ENCODE measurements at regions not wholly inside any gene's neighbourhood (a gene's known extent, or its start where the extent isn't known, plus 50 kb on each side); places are given as distances from the start of the nearest gene placed in this dataset.
"Not testable (repeated sequence)": the region's sequence is repeated elsewhere in the genome, so short reads cannot be mapped to it uniquely, and the experiment has no call there.

DNA sequence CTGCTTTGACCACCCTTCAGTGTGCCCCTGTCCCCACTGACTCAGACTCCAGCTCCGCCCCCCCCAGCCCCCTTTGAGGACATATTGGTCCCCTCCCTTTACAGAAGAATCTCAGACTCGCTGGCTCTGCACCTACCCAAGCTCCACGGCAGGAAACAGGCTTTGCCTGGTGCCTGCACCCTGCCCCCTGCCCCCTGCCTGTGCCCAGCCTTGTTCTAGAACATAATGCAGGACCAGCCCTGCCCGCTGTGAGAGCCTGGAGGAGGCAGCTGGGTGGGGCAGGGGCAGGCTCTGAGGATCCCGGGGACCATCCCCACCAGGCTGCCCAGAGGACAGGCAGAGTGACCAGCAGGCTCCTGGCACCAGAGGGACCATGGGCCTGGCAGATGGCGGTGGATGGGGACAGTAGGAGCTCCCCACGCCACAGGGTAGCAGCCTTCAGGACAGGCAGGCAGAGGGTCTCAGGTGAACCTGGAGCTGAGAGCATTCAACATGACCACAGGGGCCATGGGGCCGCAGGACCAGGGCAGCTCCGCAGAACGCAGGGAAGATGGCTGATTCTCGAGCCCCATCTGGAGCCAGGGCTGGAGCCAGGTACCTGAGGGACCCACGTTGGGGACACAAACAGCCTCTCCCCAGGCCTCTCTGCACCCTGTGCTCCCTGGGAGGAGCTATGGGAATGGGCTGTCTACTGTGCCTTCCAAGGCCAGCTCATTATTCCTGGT lies 165.0 kb upstream of the FOXD4L5 start:
- DNase-seq, result not testable (repeated sequence)

DNA sequence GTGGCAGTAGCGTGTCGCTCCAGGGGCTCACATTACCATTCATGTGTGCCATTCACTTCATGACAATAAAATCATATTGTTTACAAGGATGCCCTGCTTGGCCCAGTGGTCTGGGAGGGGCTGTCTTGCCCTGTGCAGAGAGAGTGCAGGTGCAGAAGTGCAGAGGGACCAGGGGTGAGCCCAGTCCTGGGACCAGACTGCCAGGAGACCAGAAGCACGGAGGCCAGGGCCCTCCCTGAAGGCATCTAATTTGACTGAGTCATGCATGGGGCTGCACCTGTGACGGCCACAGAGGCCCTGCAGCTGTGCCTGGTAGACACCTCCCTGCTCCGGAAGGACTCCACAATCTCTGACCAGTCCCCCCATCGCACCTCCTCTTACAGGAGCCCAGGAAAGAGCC lies 164.4 kb upstream of the FOXD4L5 start:
- DNase-seq, result no peak

DNA sequence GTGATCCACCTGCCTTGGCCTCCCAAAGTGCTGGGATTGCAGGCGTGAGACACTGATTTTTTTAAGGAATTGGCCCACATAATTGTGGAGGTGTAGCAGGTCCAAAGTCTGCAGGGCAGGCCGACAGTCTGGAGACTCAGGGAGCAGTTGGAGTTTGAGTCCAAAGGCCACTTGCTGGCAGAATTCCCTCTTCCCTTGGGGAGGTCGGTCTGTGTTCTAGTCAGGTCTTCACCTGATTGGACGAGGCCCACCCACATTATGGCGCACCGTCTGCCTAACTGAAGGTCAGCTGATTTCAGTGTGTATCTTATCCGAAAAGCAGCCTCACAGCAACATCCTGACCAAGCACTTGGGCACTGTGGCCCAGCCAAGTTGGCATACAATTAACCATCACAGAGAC lies 162.1 kb upstream of the FOXD4L5 start:
- not testable (repeated sequence) for DNase-seq

DNA sequence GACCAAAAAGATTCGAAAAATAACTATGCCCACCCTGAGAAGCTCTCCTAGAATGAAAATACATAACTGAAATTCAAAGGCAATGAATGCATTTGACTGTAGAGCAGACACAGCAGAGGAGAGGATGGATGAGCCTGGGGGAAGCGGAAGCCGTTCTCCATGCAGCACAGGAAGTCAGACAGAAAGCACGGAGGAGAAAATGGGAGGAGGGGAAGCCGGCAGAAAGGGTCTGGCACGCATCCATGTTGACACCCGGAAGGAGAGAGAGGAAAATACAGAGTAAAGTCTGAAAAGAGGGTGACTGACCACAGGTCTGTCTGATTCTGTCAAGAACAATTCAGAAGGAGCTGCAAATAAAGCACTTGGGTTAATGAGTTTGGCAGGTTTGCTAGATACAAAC lies 161.0 kb upstream of the FOXD4L5 start:
- not testable (repeated sequence) for DNase-seq

DNA sequence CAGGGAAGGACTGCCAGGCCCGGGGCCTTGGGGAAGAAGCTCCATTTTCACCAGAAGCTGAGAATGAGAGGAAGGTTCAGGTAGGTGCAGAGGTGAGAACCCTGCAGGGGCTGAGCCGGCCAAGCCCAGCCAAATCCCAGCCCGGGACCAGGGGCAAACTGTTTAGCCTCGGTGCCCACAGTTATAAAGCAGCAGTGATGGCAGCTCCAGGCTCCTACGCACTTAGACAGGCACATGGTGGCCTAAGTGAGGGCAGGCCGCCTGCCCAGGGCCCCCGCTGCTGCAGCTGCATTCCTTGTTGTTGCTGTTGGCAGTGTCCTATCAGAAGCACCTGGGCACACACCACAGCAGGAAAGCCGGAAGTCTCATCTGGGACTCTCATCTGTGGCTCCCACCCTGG lies 159.9 kb upstream of the FOXD4L5 start:
- no peak for DNase-seq

- not testable (repeated sequence) for DNase-seq
These were observed 157.1 kb upstream of the FOXD4L5 start for GRCh38 chr9:65442116-65442515.

- not testable (repeated sequence) for DNase-seq
These were observed 156.4 kb upstream of the FOXD4L5 start for GRCh38 chr9:65441324-65441920.

- DNase-seq, result no peak
These were observed 152.7 kb upstream of the FOXD4L5 start for GRCh38 chr9:65437724-65438123.

DNA sequence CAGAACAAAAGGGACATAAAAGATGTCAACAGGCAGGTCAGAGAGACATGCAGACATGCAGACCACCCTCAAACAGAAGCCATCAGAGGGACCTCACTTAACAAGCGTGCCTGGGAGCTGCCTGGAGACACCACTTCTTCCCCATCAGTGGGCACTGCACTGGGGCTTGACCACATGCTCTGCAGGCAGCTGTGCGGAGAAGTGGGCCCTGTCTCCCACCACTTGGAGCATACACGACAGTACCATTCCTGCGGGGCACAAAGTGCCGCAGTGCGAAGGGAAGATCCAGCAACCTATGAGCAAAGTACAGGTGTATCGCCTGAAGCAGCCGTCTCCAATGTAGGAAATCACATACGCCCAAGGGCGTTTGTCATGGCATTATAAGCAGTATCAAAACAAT lies 150.5 kb upstream of the FOXD4L5 start:
- DNase-seq, result no peak

- no peak for DNase-seq
These were observed 147.8 kb upstream of the FOXD4L5 start for GRCh38 chr9:65432722-65433323.

DNA sequence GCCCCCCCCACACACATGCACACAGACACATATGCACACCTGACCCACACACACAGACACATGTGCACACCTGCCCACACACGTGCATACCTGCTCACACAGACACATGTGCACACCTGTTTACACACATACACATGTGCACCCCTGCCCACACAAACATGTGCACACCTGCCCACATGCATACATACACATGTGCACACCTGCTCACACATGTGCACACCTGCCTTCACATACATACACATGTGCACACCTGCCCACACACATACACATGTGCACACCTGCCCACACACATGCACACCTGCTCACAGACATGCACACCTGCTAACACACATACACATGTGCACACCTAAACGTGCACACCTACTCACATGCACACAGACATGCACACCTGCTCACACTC lies 147.0 kb upstream of the FOXD4L5 start:
- DNase-seq, result no peak

GRCh38 chr9:65430221-65430620 lies 145.2 kb upstream of the FOXD4L5 start:
- no peak for DNase-seq

- DNase-seq, result not testable (repeated sequence)
These were observed 142.4 kb upstream of the FOXD4L5 start for GRCh38 chr9:65427361-65427760.

DNA sequence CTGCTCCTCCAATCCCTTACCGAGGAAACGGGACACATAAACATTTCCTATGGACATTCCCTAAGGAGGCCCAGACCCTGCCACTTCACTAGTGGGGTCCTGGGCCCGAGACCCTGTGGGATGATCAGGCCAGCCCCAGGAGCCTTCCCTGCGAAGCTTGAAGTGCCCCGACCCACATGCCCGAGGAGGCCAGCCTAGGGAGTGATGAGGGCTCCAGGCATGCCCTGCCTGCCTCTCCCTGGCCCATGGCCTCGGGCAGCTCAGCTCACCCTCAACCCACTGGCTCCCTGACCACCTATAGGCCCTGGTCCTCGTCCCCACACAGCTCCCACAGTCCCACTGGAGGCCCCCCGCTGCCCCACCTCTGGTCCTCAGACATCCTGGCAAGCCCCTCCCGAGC lies 141.8 kb upstream of the FOXD4L5 start:
- not testable (repeated sequence) for DNase-seq

DNA sequence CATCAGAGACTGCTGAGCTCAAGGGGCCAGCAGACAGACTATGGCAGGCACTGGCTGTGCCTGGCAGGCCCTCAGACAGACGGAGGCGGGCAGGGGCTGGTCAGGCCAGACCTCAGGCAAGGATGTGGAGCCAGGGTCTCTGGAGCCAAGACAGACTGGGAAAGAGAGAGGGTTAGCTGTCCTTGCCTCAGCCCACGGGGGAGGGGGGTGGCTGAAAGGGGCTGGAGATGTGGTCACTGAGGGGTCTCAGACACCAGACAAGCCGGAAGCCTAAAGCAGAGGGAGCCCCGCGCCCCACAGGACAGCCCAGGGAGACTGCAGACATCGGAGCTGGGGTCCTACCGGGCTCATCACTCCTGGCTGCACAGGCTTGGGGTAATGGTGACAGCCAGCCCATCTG lies 141.2 kb upstream of the FOXD4L5 start:
- no peak for DNase-seq

DNA sequence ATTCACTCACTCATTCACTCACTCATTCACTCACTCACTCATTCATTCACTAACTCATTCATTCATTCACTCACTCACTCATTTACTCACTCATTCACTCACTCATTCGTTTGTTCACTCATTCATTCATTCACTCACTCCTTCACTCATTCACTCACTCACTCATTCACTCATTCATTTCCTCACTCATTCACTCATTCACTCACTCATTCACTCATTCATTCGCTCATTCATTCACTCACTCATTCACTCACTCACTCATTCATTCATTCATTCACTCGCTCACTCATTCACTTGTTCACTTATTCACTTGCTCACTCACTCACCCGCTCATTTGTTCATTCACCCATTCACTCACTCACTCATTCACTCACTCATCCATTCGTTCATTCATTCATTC lies 140.2 kb upstream of the FOXD4L5 start:
- DNase-seq, result not testable (repeated sequence)

DNA sequence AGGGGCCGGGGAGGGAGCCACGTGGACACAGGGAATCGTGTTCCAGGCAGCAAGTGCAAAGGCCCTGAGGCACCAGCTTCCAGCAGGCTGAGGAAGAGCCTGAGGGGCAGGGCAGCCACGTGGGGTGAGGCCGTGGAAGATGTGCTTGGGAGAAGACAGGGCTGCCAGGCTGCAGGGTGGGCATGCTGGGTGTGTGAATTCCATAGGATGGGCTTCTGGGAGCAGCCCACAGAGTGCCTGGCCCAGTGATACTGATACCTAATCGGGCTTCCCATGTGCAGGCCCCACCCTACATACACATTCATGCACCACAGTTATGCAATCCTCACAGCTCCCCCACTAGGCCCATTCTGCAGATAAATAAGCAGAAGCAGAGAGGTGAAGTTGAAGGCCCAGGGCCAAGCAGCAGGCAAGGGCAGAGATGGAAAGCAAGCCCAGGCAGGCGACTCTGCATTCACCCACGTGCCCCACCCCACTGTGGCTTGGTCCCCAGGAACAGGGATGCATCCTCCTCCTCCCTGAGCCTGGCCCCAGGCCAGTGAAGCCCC lies 139.5 kb upstream of the FOXD4L5 start:
- DNase-seq, result not testable (repeated sequence)

GRCh38 chr9:65423691-65424436 lies 138.9 kb upstream of the FOXD4L5 start:
- not testable (repeated sequence) for DNase-seq

- not testable (repeated sequence) for DNase-seq
These were observed 138.1 kb upstream of the FOXD4L5 start for GRCh38 chr9:65422966-65423690.

GRCh38 chr9:65421486-65421885 lies 136.5 kb upstream of the FOXD4L5 start:
- not testable (repeated sequence) for DNase-seq

DNA sequence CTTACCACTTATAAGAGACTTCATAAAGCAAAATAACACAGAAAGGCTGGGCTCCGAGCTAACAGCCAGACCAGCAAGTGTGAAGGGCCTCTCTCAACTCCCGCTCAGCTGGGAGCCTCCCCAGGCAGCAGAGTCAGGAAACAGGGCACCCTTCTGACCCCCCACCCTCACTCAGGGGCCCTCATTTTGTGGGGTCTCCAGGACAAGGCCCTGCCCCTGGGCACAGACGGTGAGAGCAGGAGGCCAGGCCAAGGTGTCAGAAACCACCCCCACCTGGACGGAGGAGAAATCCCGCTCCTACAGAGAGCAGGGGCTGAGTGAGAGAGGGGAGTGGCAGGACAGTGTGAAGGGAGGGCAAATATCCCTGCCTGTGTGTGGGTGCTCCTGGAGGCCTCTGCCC lies 135.8 kb upstream of the FOXD4L5 start:
- DNase-seq, result no peak

DNA sequence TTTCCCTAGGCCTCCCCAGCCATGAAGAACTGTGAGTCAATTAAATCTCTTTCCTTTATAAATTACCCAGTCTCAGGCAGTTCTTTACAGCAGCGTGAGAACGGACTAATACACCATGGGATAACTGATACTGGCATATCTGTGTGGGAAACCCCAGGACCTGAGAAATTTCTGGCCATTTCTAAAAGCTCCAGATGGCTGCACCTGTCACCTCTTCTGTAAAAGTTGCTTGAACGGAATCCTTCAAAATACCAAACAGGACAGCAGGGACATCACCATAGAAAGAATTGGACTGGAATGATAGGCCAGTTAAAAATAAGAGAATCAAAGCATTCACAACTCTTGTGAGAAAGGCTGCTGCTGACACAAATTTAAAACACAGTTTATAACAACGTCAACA lies 134.0 kb upstream of the FOXD4L5 start:
- DNase-seq, result not testable (repeated sequence)

- not testable (repeated sequence) for DNase-seq
These were observed 131.9 kb upstream of the FOXD4L5 start for GRCh38 chr9:65416948-65417347.

Data from NCI-H1105 (cell line).